GM19452 (cell line): ENCODE measurements at regions not wholly inside any gene's neighbourhood (a gene's known extent, or its start where the extent isn't known, plus 50 kb on each side); places are given as distances from the start of the nearest gene placed in this dataset.
"Not testable (repeated sequence)": the region's sequence is repeated elsewhere in the genome, so short reads cannot be mapped to it uniquely, and the experiment has no call there.

Experiments
- ATAC-seq: cut with Tn5 transposase; IDR thresholded peaks from one replicate; pipeline ENCODE4 v1.9.1; 2021; ENCODE audit not compliant: unreplicated experiment

- no peak for ATAC-seq
These were observed 185.6 kb downstream of the INSC start for GRCh38 chr11:15300341-15300740.

GRCh38 chr11:15307619-15308024 is 192.9 kb downstream of the INSC start:
- ATAC-seq: no peak

- ATAC-seq: no peak
These were observed 194.1 kb downstream of the INSC start for GRCh38 chr11:15308840-15309239.

GRCh38 chr11:15309296-15309695 is 194.6 kb downstream of the INSC start:
- ATAC-seq: no peak

- ATAC-seq: no peak
These were observed 199.1 kb downstream of the INSC start for GRCh38 chr11:15313862-15314261.

GRCh38 chr11:15318814-15319213 is 204.1 kb downstream of the INSC start:
- no peak for ATAC-seq

GRCh38 chr11:15326520-15326919 is 211.8 kb downstream of the INSC start:
- ATAC-seq: no peak

- ATAC-seq: no peak
These were observed 213.1 kb downstream of the INSC start for GRCh38 chr11:15327786-15328231.

- no peak for ATAC-seq
These were observed 218.7 kb downstream of the INSC start for GRCh38 chr11:15333407-15333806.

GRCh38 chr11:15334766-15335165 is 220.0 kb downstream of the INSC start:
- ATAC-seq: no peak

- ATAC-seq: no peak
These were observed 221.3 kb downstream of the INSC start for GRCh38 chr11:15336021-15336420.

- no peak for ATAC-seq
These were observed 224.6 kb downstream of the INSC start for GRCh38 chr11:15339302-15339701.

- ATAC-seq: no peak
These were observed 226.9 kb downstream of the INSC start for GRCh38 chr11:15341587-15341986.

GRCh38 chr11:15342163-15342562 is 227.4 kb downstream of the INSC start:
- ATAC-seq: no peak

GRCh38 chr11:15346907-15347306 is 232.2 kb downstream of the INSC start:
- no peak for ATAC-seq

- ATAC-seq: no peak
These were observed 233.4 kb downstream of the INSC start for GRCh38 chr11:15347969-15348734.

GRCh38 chr11:15349413-15349812 is 234.7 kb downstream of the INSC start:
- ATAC-seq: no peak

- ATAC-seq: no peak
These were observed 246.6 kb downstream of the INSC start for GRCh38 chr11:15361316-15361715.

- ATAC-seq: not testable (repeated sequence)
These were observed 250.6 kb downstream of the INSC start for GRCh38 chr11:15365286-15365685.

GRCh38 chr11:15367695-15368094 is 253.0 kb downstream of the INSC start:
- no peak for ATAC-seq

- no peak for ATAC-seq
These were observed 255.9 kb downstream of the INSC start for GRCh38 chr11:15370495-15371147.

- no peak for ATAC-seq
These were observed 256.8 kb downstream of the INSC start for GRCh38 chr11:15371533-15371932.

GRCh38 chr11:15374418-15374817 is 259.7 kb downstream of the INSC start:
- no peak for ATAC-seq
